Spleen (tissue), 11 donors: ENCODE measurements at regions not wholly inside any gene's neighbourhood (a gene's known extent, or its start where the extent isn't known, plus 50 kb on each side); places are given as distances from the start of the nearest gene placed in this dataset.

ENCODE experiments used
- DNase-seq: peaks from one replicate; pipeline ENCODE4 v3.0.0-alpha.2; 2020
- H3K27ac ChIP-seq, 8 donors: fragments of 200-600 bp; sonication (generic) in 7 of 8; 1 replicate in 4 of 8; 2 replicates in 4 of 8; pipeline versions ENCODE4 v1.5.0 to v1.8.0; 2016 to 2021; ENCODE audit warnings: inconsistent platforms in 4 of 8, mild to moderate bottlenecking in 4 of 8, moderate library complexity in 1 of 8
- H3K27me3 ChIP-seq, 7 donors: fragments of 200-600 bp; sonication (generic) in 6 of 7; replicated peaks in 1 of 7; 1 replicate in 4 of 7; 2 replicates in 3 of 7; pipeline versions ENCODE4 v1.5.0 to v1.8.0; 2016 to 2021; ENCODE audit warnings: inconsistent platforms in 3 of 7, mild to moderate bottlenecking in 1 of 7
- H3K36me3 ChIP-seq, 6 donors: fragments of 200-600 bp; sonication (generic) in 5 of 6; 1 replicate in 4 of 6; 2 replicates in 2 of 6; pipeline versions ENCODE4 v1.5.0 to v1.8.0; 2016 to 2021; ENCODE audit warnings: inconsistent platforms in 2 of 6
- H3K4me1 ChIP-seq, 6 donors: fragments of 200-600 bp; sonication (generic) in 5 of 6; 1 replicate in 3 of 6; 2 replicates in 3 of 6; pipeline versions ENCODE4 v1.5.0 to v1.8.0; 2016 to 2021; ENCODE audit warnings: inconsistent platforms in 3 of 6
- H3K4me3 ChIP-seq, 8 donors: fragments of 200-600 bp; sonication (generic) in 7 of 8; 1 replicate in 4 of 8; 2 replicates in 4 of 8; pipeline versions ENCODE4 v1.5.0 to v1.8.0; 2016 to 2021; ENCODE audit warnings: inconsistent platforms in 4 of 8, mild to moderate bottlenecking in 4 of 8, moderate library complexity in 2 of 8
- H3K9me3 ChIP-seq, 8 donors: fragments of 200-600 bp; sonication (generic) in 7 of 8; 1 replicate in 4 of 8; 2 replicates in 4 of 8; pipeline versions ENCODE4 v1.5.0 to v1.8.0; 2016 to 2021; ENCODE audit warnings: inconsistent platforms in 4 of 8
- POLR2A ChIP-seq, 3 donors: fragments of 450-650 bp; IDR thresholded peaks; one replicate each; pipeline ENCODE4 v1.5.1; 2017; ENCODE audit warnings: antibody characterized with exemption in 3 of 3, mild to moderate bottlenecking in 1 of 3
- POLR2AphosphoS5 ChIP-seq, 3 donors: sonication (generic); formaldehyde crosslinking; IDR thresholded peaks; one replicate each; pipeline ENCODE4 v1.5.1; 2017; ENCODE audit warnings: antibody characterized with exemption in 3 of 3
- WGBS, 5 donors: extraction: QIAGEN DNeasy Blood & Tissue Kit in 3 of 5; methylation state at CpG; one replicate each; pipeline versions ENCODE4 v1.1.5 to v1.1.7; 2013 to 2018; 5-methylcytosine and 5-hydroxymethylcytosine counted together
- intact Hi-C: fragments of 100-400 bp; cut with DNase I; formaldehyde crosslinking; loops from one replicate; pipeline ENCODE4 v1.15.0; 2023; ENCODE audit warnings: low total_unique reads
- TF ChIP-seq, protein P1 (sequence below), 11 experiments: fragments of 200-600 bp in 7 of 11; fragments of 450-650 bp in 4 of 11; sonication (generic) in 4 of 11; IDR thresholded peaks in 8 of 11; conservative IDR thresholded peaks in 3 of 11; 1 replicate in 7 of 11; 2 replicates in 4 of 11; pipeline versions ENCODE4 v1.4.0 to v1.8.0; 2016 to 2021; ENCODE audit warnings: antibody characterized with exemption in 11 of 11, inconsistent platforms in 4 of 11, mild to moderate bottlenecking in 1 of 11
- donor health status: healthy with polysubstance abuse.
- donor health status: DM: no; HTN: no; CAD: no; lungs with moderate emphysema.
- donor health status: DM: no; HTN: no; CAD: no.
- donor health status: Bipolar disorder and iron deficiency.
- donor health status: healthy.
- donor health status: DM: no; HTN: no; CAD: no.
- donor health status: DM: yes; HTN: yes; CAD: no.

DNA sequence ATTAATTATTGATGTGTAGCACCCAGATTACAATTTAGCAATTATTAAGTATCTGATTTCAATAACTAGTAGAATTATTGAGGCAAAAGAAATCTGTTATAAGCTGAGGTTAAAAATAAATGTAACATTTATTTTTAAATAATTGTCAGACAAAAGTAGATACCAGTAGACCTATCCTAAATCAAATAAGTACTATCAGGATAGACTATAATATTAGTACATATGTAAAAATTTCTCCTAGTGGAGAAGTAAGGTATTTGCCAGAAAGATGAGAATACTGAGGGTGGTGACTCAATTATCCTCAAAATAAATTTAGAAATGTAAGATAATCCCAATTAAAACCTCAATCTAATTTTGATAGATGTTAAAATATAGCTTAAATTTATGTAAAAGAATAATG lies 377.8 kb upstream of the CHRM3 start:
- Histone ChIP-seq H3K4me3 (no peak overlapping the region), H3K27ac (no peak overlapping the region), H3K4me1 (no peaks in the 10 kb centered on the region), H3K36me3 (no peaks in the 10 kb centered on the region), H3K27me3 (no peaks in the 10 kb centered on the region), H3K9me3 (no peaks in the 10 kb centered on the region)
- no peak for DNase-seq
- TF ChIP-seq, protein P1, sequence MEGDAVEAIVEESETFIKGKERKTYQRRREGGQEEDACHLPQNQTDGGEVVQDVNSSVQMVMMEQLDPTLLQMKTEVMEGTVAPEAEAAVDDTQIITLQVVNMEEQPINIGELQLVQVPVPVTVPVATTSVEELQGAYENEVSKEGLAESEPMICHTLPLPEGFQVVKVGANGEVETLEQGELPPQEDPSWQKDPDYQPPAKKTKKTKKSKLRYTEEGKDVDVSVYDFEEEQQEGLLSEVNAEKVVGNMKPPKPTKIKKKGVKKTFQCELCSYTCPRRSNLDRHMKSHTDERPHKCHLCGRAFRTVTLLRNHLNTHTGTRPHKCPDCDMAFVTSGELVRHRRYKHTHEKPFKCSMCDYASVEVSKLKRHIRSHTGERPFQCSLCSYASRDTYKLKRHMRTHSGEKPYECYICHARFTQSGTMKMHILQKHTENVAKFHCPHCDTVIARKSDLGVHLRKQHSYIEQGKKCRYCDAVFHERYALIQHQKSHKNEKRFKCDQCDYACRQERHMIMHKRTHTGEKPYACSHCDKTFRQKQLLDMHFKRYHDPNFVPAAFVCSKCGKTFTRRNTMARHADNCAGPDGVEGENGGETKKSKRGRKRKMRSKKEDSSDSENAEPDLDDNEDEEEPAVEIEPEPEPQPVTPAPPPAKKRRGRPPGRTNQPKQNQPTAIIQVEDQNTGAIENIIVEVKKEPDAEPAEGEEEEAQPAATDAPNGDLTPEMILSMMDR (IDR thresholded peaks at IDR 0.05 in 8 of 11, conservative IDR thresholded peaks at IDR 0.05 in 3 of 11): no peak
- TF ChIP-seq POLR2AphosphoS5 (IDR thresholded peaks at IDR 0.05): no peak
- TF ChIP-seq POLR2A (IDR thresholded peaks at IDR 0.05): no peak
- intact Hi-C loops: no loop called here

- H3K27me3 ChIP-seq: no peaks in the 10 kb centered on the region
- H3K27ac ChIP-seq: no peak overlapping the region
- intact Hi-C loops: no loop called here
- H3K4me1 ChIP-seq: no peaks in the 10 kb centered on the region
- no peaks in the 10 kb centered on the region for H3K9me3 ChIP-seq
- no peak for DNase-seq
- TF ChIP-seq, protein P1 (IDR thresholded peaks at IDR 0.05 in 8 of 11, conservative IDR thresholded peaks at IDR 0.05 in 3 of 11): no peak
- no peak for TF ChIP-seq POLR2A (IDR thresholded peaks at IDR 0.05)
- TF ChIP-seq POLR2AphosphoS5 (IDR thresholded peaks at IDR 0.05): no peak
- no peak overlapping the region for H3K4me3 ChIP-seq
- no peaks in the 10 kb centered on the region for H3K36me3 ChIP-seq
- 59 to 81% (median 71%) methylated on average over 4 of the region's 4 CpGs for WGBS, 5 donors
Measured at GRCh38 chr1:239006276-239006675, 380.1 kb upstream of the CHRM3 start.

DNA sequence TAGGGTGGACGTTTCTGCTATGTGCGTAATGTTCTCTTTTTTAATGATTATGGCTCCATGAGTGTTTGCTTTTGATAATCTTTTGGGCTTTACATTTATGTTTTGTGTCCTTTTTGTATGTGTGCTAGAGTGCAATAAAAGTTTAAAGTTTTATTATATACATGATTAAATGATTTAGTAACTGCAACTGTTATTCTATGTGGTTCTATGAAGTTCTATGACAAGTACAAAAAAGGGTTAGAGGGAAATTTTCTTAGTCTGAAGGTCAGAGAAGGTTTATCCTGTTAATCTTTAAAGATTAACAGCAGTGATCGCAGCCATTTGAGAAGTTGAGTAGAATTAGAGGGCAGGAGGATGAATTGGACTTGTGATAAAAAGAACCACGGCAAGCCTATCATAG lies 386.4 kb upstream of the CHRM3 start:
- Histone ChIP-seq H3K4me1 (no peaks in the 10 kb centered on the region), H3K9me3 (no peaks in the 10 kb centered on the region), H3K36me3 (no peaks in the 10 kb centered on the region), H3K27me3 (no peaks in the 10 kb centered on the region), H3K4me3 (no peak overlapping the region), H3K27ac (no peak overlapping the region)
- no peak for DNase-seq
- intact Hi-C loops: no loop called here
- WGBS, 5 donors: 81 to 88% (median 82%) methylated on average over 4 of the region's 4 CpGs
- no peak for TF ChIP-seq POLR2AphosphoS5 (IDR thresholded peaks at IDR 0.05)
- TF ChIP-seq, protein P1 (IDR thresholded peaks at IDR 0.05 in 8 of 11, conservative IDR thresholded peaks at IDR 0.05 in 3 of 11): no peak
- TF ChIP-seq POLR2A (IDR thresholded peaks at IDR 0.05): no peak

- intact Hi-C loops: no loop called here
- DNase-seq: no peak
- Histone ChIP-seq H3K4me1 (no peaks in the 10 kb centered on the region), H3K27ac (no peak overlapping the region), H3K36me3 (no peaks in the 10 kb centered on the region), H3K4me3 (no peak overlapping the region), H3K27me3 (no peaks in the 10 kb centered on the region), H3K9me3 (peaks cover 0 to 2% (median 0%) of the 10 kb centered on the region in 8 donors)
- whole genome bisulfite sequencing, 5 donors: 35 to 45% (median 41%) methylated on average over 3 of the region's 3 CpGs
- TF ChIP-seq POLR2A (IDR thresholded peaks at IDR 0.05) (no peak), POLR2AphosphoS5 (IDR thresholded peaks at IDR 0.05) (no peak)
- TF ChIP-seq, protein P1 (IDR thresholded peaks at IDR 0.05 in 8 of 11, conservative IDR thresholded peaks at IDR 0.05 in 3 of 11): no peak
Measured at GRCh38 chr1:238998577-238998976, 387.8 kb upstream of the CHRM3 start.
